Hematopoietic multipotent progenitor cell treated with erythropoietin and hydrocortisone succinate and interleukin-3 and kit ligand, for 6 days (in vitro differentiated cells): ENCODE measurements at regions not wholly inside any gene's neighbourhood (a gene's known extent, or its start where the extent isn't known, plus 50 kb on each side); places are given as distances from the start of the nearest gene placed in this dataset.

Source experiments
- DNase-seq: peaks from one replicate; pipeline ENCODE4 v3.0.0-alpha.2; 2015

- DNase-seq: peak; percentile 87
Observed at GRCh38 chr5:14011089-14012020, 66.9 kb upstream of the DNAH5 start.

- DNase-seq: no peak
Observed at GRCh38 chr5:14009575-14009974, 65.1 kb upstream of the DNAH5 start.

GRCh38 chr5:14008819-14009311 lies 64.4 kb upstream of the DNAH5 start:
- DNase-seq: no peak

- DNase-seq: no peak
Observed at GRCh38 chr5:14006823-14007520, 62.5 kb upstream of the DNAH5 start.

- DNase-seq: no peak
Observed at GRCh38 chr5:14004598-14005394, 60.3 kb upstream of the DNAH5 start.

GRCh38 chr5:14003936-14004335 lies 59.4 kb upstream of the DNAH5 start:
- DNase-seq: peak; percentile 13

GRCh38 chr5:14003513-14003912 lies 59.0 kb upstream of the DNAH5 start:
- DNase-seq: no peak

GRCh38 chr5:13998254-13998653 lies 53.8 kb upstream of the DNAH5 start:
- DNase-seq: no peak

- no peak for DNase-seq
Observed at GRCh38 chr5:13997514-13997913, 53.0 kb upstream of the DNAH5 start.

- no peak for DNase-seq
Observed at GRCh38 chr5:13994621-13995253, 50.2 kb upstream of the DNAH5 start.
